B cell (primary cell): ENCODE measurements at regions not wholly inside any gene's neighbourhood (a gene's known extent, or its start where the extent isn't known, plus 50 kb on each side); places are given as distances from the start of the nearest gene placed in this dataset.

ENCODE experiments used
- CTCF ChIP-seq: fragments of 200-600 bp; IDR thresholded peaks from one replicate; pipeline ENCODE4 v1.8.0; 2022; ENCODE audit warnings: antibody characterized with exemption, mild to moderate bottlenecking
- EZH2 ChIP-seq: IDR thresholded peaks from 2 replicates; pipeline ENCODE4 v1.6.1; 2012; ENCODE audit warnings: borderline replicate concordance, low read depth, mild to moderate bottlenecking, moderate library complexity, low read length; ENCODE audit not compliant: insufficient read depth, poor library complexity, severe bottlenecking

GRCh38 chr12:105813201-105813600 lies 325.6 kb downstream of the NUAK1 start:
- TF ChIP-seq CTCF (no peak), EZH2 (no peak)
